A673 (cell line): ENCODE measurements at regions not wholly inside any gene's neighbourhood (a gene's known extent, or its start where the extent isn't known, plus 50 kb on each side); places are given as distances from the start of the nearest gene placed in this dataset.
A peak's percentile ranks its signal among the peaks of the same experiment; 100 is the strongest.

Experiments used
- BruUV-seq: library from RNA; stranded (reverse); fragments of 400-500 nt; replicated peaks from 2 replicates; lab custom pipeline; 2021; lab: Mats Ljungman, UMichigan
- CTCF ChIA-PET: fragments of 300-600 bp; sonication (Branson Sonifier 250); formaldehyde crosslinking; loops from one replicate; lab custom pipeline; 2022; ENCODE audit warnings: antibody characterized with exemption; lab: Charles Lee
- POLR2A ChIA-PET: fragments of 300-600 bp; sonication (Branson Sonifier 250); formaldehyde crosslinking; loops from one replicate; lab custom pipeline; 2022; ENCODE audit warnings: antibody characterized with exemption; ENCODE audit not compliant: low non-redundant PET; lab: Charles Lee
- DNase-seq: peaks from one replicate; pipeline ENCODE4 v3.0.0-alpha.2; 2015; ENCODE audit warnings: low spot score
- H3K27ac ChIP-seq: fragments of 200-600 bp; sonication (generic); 2 replicates; pipeline ENCODE4 v1.5.1; 2016; ENCODE audit warnings: mixed run types, low read depth, mild to moderate bottlenecking, mixed read lengths, antibody characterized with exemption, low read length; ENCODE audit not compliant: poor library complexity, severe bottlenecking
- H3K27me3 ChIP-seq: fragments of 200-600 bp; sonication (generic); replicated peaks from 2 replicates; pipeline ENCODE4 v1.6.1; 2017; ENCODE audit warnings: mixed run types, low read depth, mild to moderate bottlenecking, mixed read lengths, antibody characterized with exemption, low read length; ENCODE audit not compliant: insufficient read depth, poor library complexity
- H3K36me3 ChIP-seq: fragments of 200-600 bp; sonication (generic); 2 replicates; pipeline ENCODE4 v1.6.1; 2016; ENCODE audit warnings: mixed run types, mild to moderate bottlenecking, mixed read lengths, antibody characterized with exemption, low read length; ENCODE audit not compliant: insufficient read depth, poor library complexity, severe bottlenecking
- H3K4me1 ChIP-seq: fragments of 200-600 bp; sonication (generic); 2 replicates; pipeline ENCODE4 v1.6.1; 2017; ENCODE audit warnings: mixed run types, mild to moderate bottlenecking, mixed read lengths, antibody characterized with exemption, low read length; ENCODE audit not compliant: insufficient read depth, poor library complexity, severe bottlenecking
- H3K4me3 ChIP-seq: fragments of 200-600 bp; sonication (generic); 2 replicates; pipeline ENCODE4 v1.5.1; 2016; ENCODE audit warnings: low read depth, mixed run types, mild to moderate bottlenecking, mixed read lengths, low read length; ENCODE audit not compliant: poor library complexity, severe bottlenecking
- H3K9me3 ChIP-seq: fragments of 200-600 bp; sonication (generic); 2 replicates; pipeline ENCODE4 v1.6.1; 2016; ENCODE audit warnings: mixed run types, low read depth, mild to moderate bottlenecking, mixed read lengths, antibody characterized with exemption, low read length; ENCODE audit not compliant: poor library complexity, severe bottlenecking
- EZH2 ChIP-seq: fragments of 200-600 bp; sonication (generic); IDR thresholded peaks from 2 replicates; pipeline ENCODE4 v1.6.1; 2017; ENCODE audit warnings: borderline replicate concordance, low read depth, mild to moderate bottlenecking, mixed read lengths, antibody characterized with exemption, low read length; ENCODE audit not compliant: poor library complexity, severe bottlenecking
- intact Hi-C: fragments of 100-400 bp; cut with micrococcal nuclease; formaldehyde crosslinking; loops from one replicate; pipeline ENCODE4 v1.10.0; 2022; ENCODE audit not compliant: unreplicated experiment
- TF ChIP-seq, protein P1 (sequence below): fragments of 300-800, 200-600 bp; sonication (generic); conservative IDR thresholded peaks from 2 replicates; pipeline ENCODE4 v1.5.1; 2017; ENCODE audit warnings: low read depth, mild to moderate bottlenecking, antibody characterized with exemption, low read length, moderate library complexity, mixed read lengths

DNA sequence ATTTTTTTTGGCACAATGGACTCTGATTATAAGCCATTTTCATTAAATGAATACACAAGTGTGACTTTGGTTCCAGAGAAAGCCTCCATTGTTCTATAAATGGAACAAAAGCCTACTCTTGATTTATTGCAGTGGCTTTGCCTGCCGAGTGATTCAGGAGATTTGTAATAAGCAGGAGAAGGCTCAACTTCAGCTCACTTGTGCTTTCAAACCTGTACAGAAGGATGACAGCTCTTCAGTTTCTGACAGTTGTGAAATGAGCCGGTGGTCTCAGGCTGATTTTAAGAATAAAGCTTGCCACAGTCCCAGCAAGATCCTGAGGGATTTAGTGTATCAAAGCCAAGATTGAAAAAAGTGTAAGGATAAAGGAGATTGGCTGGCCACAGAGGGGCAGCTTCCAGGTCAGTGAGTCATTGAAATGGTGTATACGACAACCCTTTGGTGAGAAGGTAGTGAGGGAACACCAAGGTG lies 438.8 kb upstream of the TGFBR2 start:
- BruUV-seq: no TSS peak
- peaks cover 4% of the 10 kb centered on the region for H3K9me3 ChIP-seq
- ChIA-PET CTCF (no interaction called here), POLR2A (interaction anchor here (0.6 kb wide), 1 partner anchor 26 kb away, joined by 3 read pairs; no protein-coding TSS in a partner anchor)
- intact Hi-C loops: no loop called here
- no peaks in the 10 kb centered on the region for H3K36me3 ChIP-seq
- no peaks in the 10 kb centered on the region for H3K27me3 ChIP-seq
- peak; percentile 46 for DNase-seq
- no peak overlapping the region for H3K27ac ChIP-seq
- H3K4me3 ChIP-seq: no peak overlapping the region
- TF ChIP-seq, protein P1, sequence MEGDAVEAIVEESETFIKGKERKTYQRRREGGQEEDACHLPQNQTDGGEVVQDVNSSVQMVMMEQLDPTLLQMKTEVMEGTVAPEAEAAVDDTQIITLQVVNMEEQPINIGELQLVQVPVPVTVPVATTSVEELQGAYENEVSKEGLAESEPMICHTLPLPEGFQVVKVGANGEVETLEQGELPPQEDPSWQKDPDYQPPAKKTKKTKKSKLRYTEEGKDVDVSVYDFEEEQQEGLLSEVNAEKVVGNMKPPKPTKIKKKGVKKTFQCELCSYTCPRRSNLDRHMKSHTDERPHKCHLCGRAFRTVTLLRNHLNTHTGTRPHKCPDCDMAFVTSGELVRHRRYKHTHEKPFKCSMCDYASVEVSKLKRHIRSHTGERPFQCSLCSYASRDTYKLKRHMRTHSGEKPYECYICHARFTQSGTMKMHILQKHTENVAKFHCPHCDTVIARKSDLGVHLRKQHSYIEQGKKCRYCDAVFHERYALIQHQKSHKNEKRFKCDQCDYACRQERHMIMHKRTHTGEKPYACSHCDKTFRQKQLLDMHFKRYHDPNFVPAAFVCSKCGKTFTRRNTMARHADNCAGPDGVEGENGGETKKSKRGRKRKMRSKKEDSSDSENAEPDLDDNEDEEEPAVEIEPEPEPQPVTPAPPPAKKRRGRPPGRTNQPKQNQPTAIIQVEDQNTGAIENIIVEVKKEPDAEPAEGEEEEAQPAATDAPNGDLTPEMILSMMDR: no peak
- TF ChIP-seq EZH2: no peak
- H3K4me1 ChIP-seq: peaks cover 6% of the 10 kb centered on the region

DNA sequence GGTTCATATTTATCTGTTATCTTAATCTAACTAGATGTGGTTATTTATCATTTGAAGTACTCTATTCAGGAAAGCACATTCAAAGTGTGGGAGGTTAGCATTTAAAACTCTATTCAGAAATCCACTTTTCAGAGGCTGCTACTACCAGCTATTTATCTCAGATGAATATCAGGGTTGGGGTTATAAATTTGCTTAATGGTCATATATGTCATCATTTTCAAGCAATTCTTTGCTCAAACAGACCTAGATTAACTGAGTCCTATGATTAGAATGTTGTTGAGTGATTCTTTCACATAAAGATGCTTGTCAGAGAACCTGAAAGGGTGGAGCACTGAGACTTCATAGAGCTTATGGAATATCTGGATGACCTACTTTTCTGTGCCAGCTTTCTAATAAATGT lies 436.9 kb upstream of the TGFBR2 start:
- no peak overlapping the region for H3K4me3 ChIP-seq
- no peak overlapping the region for H3K27ac ChIP-seq
- H3K27me3 ChIP-seq: no peaks in the 10 kb centered on the region
- intact Hi-C loops: no loop called here
- BruUV-seq: no TSS peak
- POLR2A ChIA-PET: no interaction called here
- H3K36me3 ChIP-seq: no peaks in the 10 kb centered on the region
- peaks cover 4% of the 10 kb centered on the region for H3K9me3 ChIP-seq
- peaks cover 6% of the 10 kb centered on the region for H3K4me1 ChIP-seq
- CTCF ChIA-PET: no interaction called here
- TF ChIP-seq, protein P1: no peak
- no peak for TF ChIP-seq EZH2
- DNase-seq: no peak

DNA sequence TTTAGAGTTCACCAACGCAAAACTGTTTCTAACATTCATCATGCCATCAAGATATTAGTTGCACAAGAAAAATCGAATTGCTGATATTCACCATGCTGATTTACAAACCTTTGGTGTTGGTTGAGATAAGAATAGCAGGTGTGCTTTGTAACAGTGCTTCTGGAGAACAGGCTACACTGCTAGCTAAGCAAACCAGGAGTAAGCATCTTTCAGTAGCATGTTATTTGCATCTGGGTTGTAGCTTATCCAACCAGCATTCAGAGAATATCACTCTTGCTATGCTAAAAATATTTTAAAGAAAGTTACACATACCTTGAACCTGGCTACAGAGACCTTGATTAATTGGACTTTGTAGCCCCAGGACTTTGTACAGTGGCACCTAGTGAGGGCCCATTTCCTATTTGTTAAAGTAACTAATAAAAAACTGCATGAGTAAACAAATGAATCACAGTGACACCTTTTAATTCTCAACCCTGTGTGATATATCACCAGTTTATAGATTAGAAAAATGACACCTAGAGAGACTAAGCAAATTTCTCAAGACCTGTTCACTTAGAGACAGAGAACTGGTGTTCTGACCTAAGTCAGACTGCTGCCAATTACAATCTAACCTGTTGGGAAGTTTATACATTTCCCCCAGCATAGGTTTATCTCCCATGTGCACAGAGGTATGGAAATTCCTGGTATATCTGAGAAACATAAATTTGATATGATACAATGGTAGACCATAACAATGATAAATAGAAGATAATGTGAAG lies 435.5 kb upstream of the TGFBR2 start:
- intact Hi-C loops: no loop called here
- TF ChIP-seq EZH2: no peak
- TF ChIP-seq, protein P1: no peak
- ChIA-PET POLR2A (no interaction called here), CTCF (no interaction called here)
- Histone ChIP-seq H3K36me3 (no peaks in the 10 kb centered on the region), H3K27ac (no peak overlapping the region), H3K9me3 (peaks cover 4% of the 10 kb centered on the region), H3K4me1 (peaks cover 6% of the 10 kb centered on the region), H3K4me3 (no peak overlapping the region), H3K27me3 (no peaks in the 10 kb centered on the region)
- BruUV-seq: no TSS peak
- no peak for DNase-seq
